ENCODE measurements at regions not wholly inside any gene's neighbourhood (a gene's known extent, or its start where the extent isn't known, plus 50 kb on each side); places are given as distances from the start of the nearest gene placed in this dataset.

GRCh38 chr20:56730003-56730402, 100.9 kb downstream of the TFAP2C start:
- TF ChIP-seq CTCF (IDR thresholded peaks at IDR 0.05; ENCODE audit: poor library complexity, severe bottlenecking) (no peak), POLR2AphosphoS5 (IDR thresholded peaks at IDR 0.05) (no peak), RAD21 (conservative IDR thresholded peaks at IDR 0.05) (no peak), REST (IDR thresholded peaks at IDR 0.05; ENCODE audit: borderline replicate concordance) (no peak), EZH2 (IDR thresholded peaks at IDR 0.05; ENCODE audit: borderline replicate concordance, insufficient read depth, low read length, poor library complexity, severe bottlenecking) (no peak), TAF1 (IDR thresholded peaks at IDR 0.05; ENCODE audit: low read depth) (no peak), SMC3 (conservative IDR thresholded peaks at IDR 0.05; ENCODE audit: poor library complexity) (no peak), MXI1 (conservative IDR thresholded peaks at IDR 0.05; ENCODE audit: poor library complexity, severe bottlenecking) (no peak), EP300 (conservative IDR thresholded peaks at IDR 0.05; ENCODE audit: poor library complexity, severe bottlenecking) (no peak)
